Keratinocyte (primary cell): ENCODE measurements at regions not wholly inside any gene's neighbourhood (a gene's known extent, or its start where the extent isn't known, plus 50 kb on each side); places are given as distances from the start of the nearest gene placed in this dataset.

Experiments
- DNase-seq: peaks from one replicate; pipeline ENCODE4 v3.0.0-alpha.2; 2011; ENCODE audit warnings: low read depth, missing footprints, low spot score
- FAIRE-seq: peaks from 2 replicates; lab custom pipeline; 2011; peaks lifted over from hg19 to GRCh38; lab: Jason Lieb, UNC
- H2AFZ ChIP-seq: 2 replicates; pipeline ENCODE4 v1.6.0; 2012; ENCODE audit warnings: low read length, control low read depth, inconsistent platforms; ENCODE audit not compliant: control insufficient read depth
- H3K27ac ChIP-seq: 2 replicates; pipeline ENCODE4 v1.5.1; 2011; ENCODE audit warnings: low read length; ENCODE audit not compliant: control insufficient read depth, insufficient read depth
- H3K27me3 ChIP-seq: 3 replicates; pipeline ENCODE4 v1.6.0; 2011; ENCODE audit warnings: low read length; ENCODE audit not compliant: control insufficient read depth, insufficient read depth; ENCODE audit errors: extremely low read depth
- H3K36me3 ChIP-seq, 2 experiments: 2 replicates in 1 of 2; 3 replicates in 1 of 2; pipeline ENCODE4 v1.5.1; 2011; ENCODE audit warnings: low read length in 2 of 2, mild to moderate bottlenecking in 1 of 2; ENCODE audit not compliant: control insufficient read depth in 2 of 2, insufficient read depth in 2 of 2; ENCODE audit errors: extremely low read depth in 1 of 2
- H3K4me1 ChIP-seq: 3 replicates; pipeline ENCODE4 v1.5.1; 2011; ENCODE audit warnings: low read length; ENCODE audit not compliant: control insufficient read depth, insufficient read depth; ENCODE audit errors: extremely low read depth
- H3K4me2 ChIP-seq: 3 replicates; pipeline ENCODE4 v1.6.0; 2011; ENCODE audit warnings: low read depth, low read length; ENCODE audit not compliant: control insufficient read depth, insufficient read depth; ENCODE audit errors: extremely low read depth
- H3K4me3 ChIP-seq, 3 experiments: fragments of 200-600 bp in 1 of 3; sonication (generic) in 1 of 3; 2 replicates in 2 of 3; 3 replicates in 1 of 3; pipeline ENCODE4 v1.5.1; 2011 to 2016; ENCODE audit warnings: low read length in 3 of 3, mild to moderate bottlenecking in 3 of 3, control low read depth in 2 of 3, inconsistent platforms in 1 of 3, low read depth in 1 of 3, mixed read lengths in 1 of 3, mixed run types in 1 of 3, moderate library complexity in 1 of 3; ENCODE audit not compliant: control insufficient read depth in 2 of 3, insufficient read depth in 2 of 3; ENCODE audit errors: extremely low read depth in 1 of 3
- H3K79me2 ChIP-seq: 2 replicates; pipeline ENCODE4 v1.6.0; 2012; ENCODE audit warnings: low read length; ENCODE audit not compliant: control insufficient read depth, insufficient read depth
- H3K9ac ChIP-seq: 3 replicates; pipeline ENCODE4 v1.6.0; 2011; ENCODE audit warnings: low read length; ENCODE audit not compliant: control insufficient read depth, insufficient read depth; ENCODE audit errors: extremely low read depth
- H3K9me1 ChIP-seq: 3 replicates; pipeline ENCODE4 v1.6.0; 2011; ENCODE audit warnings: low read length; ENCODE audit not compliant: control insufficient read depth, insufficient read depth; ENCODE audit errors: extremely low read depth
- H3K9me3 ChIP-seq: 2 replicates; pipeline ENCODE4 v1.5.1; 2012; ENCODE audit warnings: low read depth, low read length; ENCODE audit not compliant: control insufficient read depth
- H4K20me1 ChIP-seq: 3 replicates; pipeline ENCODE4 v1.6.0; 2011; ENCODE audit warnings: low read length; ENCODE audit not compliant: control insufficient read depth, insufficient read depth; ENCODE audit errors: extremely low read depth
- CTCF ChIP-seq, 3 experiments: IDR thresholded peaks in 1 of 3; conservative IDR thresholded peaks in 1 of 3; optimal IDR thresholded peaks in 1 of 3; 2 replicates in 2 of 3; 3 replicates in 1 of 3; pipeline versions ENCODE3 to v1.5.1; 2011; ENCODE audit warnings: low read length in 3 of 3, mild to moderate bottlenecking in 3 of 3, moderate library complexity in 2 of 3, control low read depth in 1 of 3, inconsistent platforms in 1 of 3; ENCODE audit not compliant: insufficient read depth in 2 of 3; ENCODE audit errors: extremely low read depth in 1 of 3
- EZH2 ChIP-seq: IDR thresholded peaks from one replicate; pipeline ENCODE4 v1.6.1; 2012; ENCODE audit warnings: inconsistent platforms, mild to moderate bottlenecking, low read length, moderate library complexity
- dilution Hi-C: fragments of 300-500 bp; cut with MboI; formaldehyde crosslinking; loops from one replicate; pipeline ENCODE4 v1.7.0; 2020; ENCODE audit warnings: low sequenced_read_pairs; ENCODE audit not compliant: extremely low pct_ligation_motif_present

DNA sequence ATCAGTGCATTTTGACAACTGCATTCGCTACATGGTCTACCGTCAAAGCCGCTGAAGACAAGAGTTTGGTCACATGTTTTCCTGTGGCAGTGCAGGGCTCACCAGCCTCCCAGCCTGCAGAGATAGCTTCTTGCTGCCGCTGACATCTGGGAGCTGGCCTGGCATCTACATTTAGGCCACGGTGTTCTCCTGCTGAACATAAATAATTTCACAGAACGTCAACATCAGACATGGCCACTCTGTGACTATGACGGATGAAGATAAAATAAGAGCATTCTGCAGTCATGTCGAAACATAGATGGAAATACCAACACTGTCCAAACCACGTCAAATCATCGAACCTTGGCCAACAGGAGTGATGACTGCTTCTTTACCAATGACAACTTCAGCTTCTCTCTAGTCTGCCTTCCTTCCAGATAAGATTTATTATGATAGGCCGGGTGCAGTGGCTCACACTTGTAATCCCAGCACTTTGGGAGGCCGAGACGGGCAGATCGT is 91.2 kb downstream of the TNFAIP2 start:
- FAIRE-seq = no peak
- dilution Hi-C loops = no loop called here

GRCh38 chr14:103216399-103216798 is 93.1 kb downstream of the TNFAIP2 start:
- Histone ChIP-seq H3K27ac (no peak overlapping the region), H3K9me1 (no peaks in the 10 kb centered on the region), H3K79me2 (no peaks in the 10 kb centered on the region), H3K36me3 (no peaks in the 10 kb centered on the region), H2AFZ (no peak overlapping the region), H3K4me3 (no peak overlapping the region), H3K4me1 (no peaks in the 10 kb centered on the region), H3K9ac (no peak overlapping the region), H4K20me1 (no peaks in the 10 kb centered on the region), H3K4me2 (no peak overlapping the region), H3K9me3 (no peaks in the 10 kb centered on the region), H3K27me3 (peaks cover 15% of the 10 kb centered on the region)
- no peak for FAIRE-seq
- no peak for DNase-seq
- dilution Hi-C loops = no loop called here
- TF ChIP-seq CTCF (optimal IDR thresholded peaks at IDR 0.05 in 1 of 3, IDR thresholded peaks at IDR 0.05 in 1 of 3, conservative IDR thresholded peaks at IDR 0.05 in 1 of 3; ENCODE audit: extremely low read depth in 1 of 3, insufficient read depth in 2 of 3, low read length in 3 of 3) = no peak
- TF ChIP-seq EZH2 = no peak

More for the DNA sequence above, 91.2 kb downstream of the TNFAIP2 start:
- H2AFZ ChIP-seq = no peak overlapping the region
- H3K9ac ChIP-seq = no peak overlapping the region
- no peaks in the 10 kb centered on the region for H3K36me3 ChIP-seq
- no peak overlapping the region for H3K4me3 ChIP-seq
- H3K9me1 ChIP-seq = no peaks in the 10 kb centered on the region
- H3K79me2 ChIP-seq = no peaks in the 10 kb centered on the region
- no peaks in the 10 kb centered on the region for H3K9me3 ChIP-seq
- no peak for DNase-seq
- H3K27me3 ChIP-seq = peaks cover 5% of the 10 kb centered on the region
- H3K4me2 ChIP-seq = no peak overlapping the region
- no peak for TF ChIP-seq EZH2
- TF ChIP-seq CTCF (optimal IDR thresholded peaks at IDR 0.05 in 1 of 3, IDR thresholded peaks at IDR 0.05 in 1 of 3, conservative IDR thresholded peaks at IDR 0.05 in 1 of 3; ENCODE audit: extremely low read depth in 1 of 3, insufficient read depth in 2 of 3, low read length in 3 of 3) = no peak
- H3K4me1 ChIP-seq = no peaks in the 10 kb centered on the region
- no peaks in the 10 kb centered on the region for H4K20me1 ChIP-seq
- no peak overlapping the region for H3K27ac ChIP-seq
